ENCODE measurements at regions not wholly inside any gene's neighbourhood (a gene's known extent, or its start where the extent isn't known, plus 50 kb on each side); places are given as distances from the start of the nearest gene placed in this dataset.

GRCh38 chr5:25863811-25864210 is 1174.6 kb downstream of the CDH9 start:
- Histone ChIP-seq H3K4me1 (ENCODE audit: low read depth, poor library complexity, severe bottlenecking) (no peaks in the 10 kb centered on the region), H3K4me3 (IDR thresholded peaks at IDR 0.05; ENCODE audit: insufficient read depth, low read depth, low read length) (no peak overlapping the region), H3K27me3 (ENCODE audit: insufficient read depth, low read depth) (no peaks in the 10 kb centered on the region), H4K20me1 (ENCODE audit: insufficient read depth) (no peaks in the 10 kb centered on the region), H3K79me2 (ENCODE audit: insufficient read depth, low read depth) (no peaks in the 10 kb centered on the region), H3K9ac (no peak overlapping the region), H3K36me3 (ENCODE audit: insufficient read depth) (no peaks in the 10 kb centered on the region), H2AFZ (ENCODE audit: low read depth) (no peak overlapping the region), H3K4me2 (no peak overlapping the region), H3K27ac (no peak overlapping the region)
- TF ChIP-seq CTCF (conservative IDR thresholded peaks at IDR 0.05; ENCODE audit: low read depth, low read length) = no peak

- no peak overlapping the region for H3K4me2 ChIP-seq
- H3K27ac ChIP-seq = no peak overlapping the region
- no peaks in the 10 kb centered on the region for H3K4me1 ChIP-seq (ENCODE audit: low read depth, poor library complexity, severe bottlenecking)
- no peaks in the 10 kb centered on the region for H4K20me1 ChIP-seq (ENCODE audit: insufficient read depth)
- H3K4me3 ChIP-seq (IDR thresholded peaks at IDR 0.05; ENCODE audit: insufficient read depth, low read depth, low read length) = no peak overlapping the region
- no peak overlapping the region for H3K9ac ChIP-seq
- peak; percentile 22; the same call in 1 of the 2 replicates for TF ChIP-seq CTCF (conservative IDR thresholded peaks at IDR 0.05; ENCODE audit: low read depth, low read length)
- H2AFZ ChIP-seq (ENCODE audit: low read depth) = no peak overlapping the region
- no peaks in the 10 kb centered on the region for H3K36me3 ChIP-seq (ENCODE audit: insufficient read depth)
- no peaks in the 10 kb centered on the region for H3K27me3 ChIP-seq (ENCODE audit: insufficient read depth, low read depth)
- H3K79me2 ChIP-seq (ENCODE audit: insufficient read depth, low read depth) = no peaks in the 10 kb centered on the region
Observed at GRCh38 chr5:25862276-25862675, 1176.1 kb downstream of the CDH9 start.

GRCh38 chr5:25858019-25858418 is 1180.4 kb downstream of the CDH9 start:
- no peaks in the 10 kb centered on the region for H3K36me3 ChIP-seq (ENCODE audit: insufficient read depth)
- H3K4me2 ChIP-seq = no peak overlapping the region
- H2AFZ ChIP-seq (ENCODE audit: low read depth) = no peak overlapping the region
- no peak overlapping the region for H3K4me3 ChIP-seq (IDR thresholded peaks at IDR 0.05; ENCODE audit: insufficient read depth, low read depth, low read length)
- no peaks in the 10 kb centered on the region for H4K20me1 ChIP-seq (ENCODE audit: insufficient read depth)
- no peaks in the 10 kb centered on the region for H3K4me1 ChIP-seq (ENCODE audit: low read depth, poor library complexity, severe bottlenecking)
- no peaks in the 10 kb centered on the region for H3K79me2 ChIP-seq (ENCODE audit: insufficient read depth, low read depth)
- no peak overlapping the region for H3K9ac ChIP-seq
- peak; percentile 26; the same call in 1 of the 2 replicates for TF ChIP-seq CTCF (conservative IDR thresholded peaks at IDR 0.05; ENCODE audit: low read depth, low read length)
- no peaks in the 10 kb centered on the region for H3K27me3 ChIP-seq (ENCODE audit: insufficient read depth, low read depth)
- no peak overlapping the region for H3K27ac ChIP-seq

- no peaks in the 10 kb centered on the region for H3K4me1 ChIP-seq (ENCODE audit: low read depth, poor library complexity, severe bottlenecking)
- H3K27me3 ChIP-seq (ENCODE audit: insufficient read depth, low read depth) = no peaks in the 10 kb centered on the region
- no peak overlapping the region for H3K9ac ChIP-seq
- TF ChIP-seq CTCF (conservative IDR thresholded peaks at IDR 0.05; ENCODE audit: low read depth, low read length) = no peak
- H4K20me1 ChIP-seq (ENCODE audit: insufficient read depth) = no peaks in the 10 kb centered on the region
- no peak overlapping the region for H3K4me3 ChIP-seq (IDR thresholded peaks at IDR 0.05; ENCODE audit: insufficient read depth, low read depth, low read length)
- H3K79me2 ChIP-seq (ENCODE audit: insufficient read depth, low read depth) = no peaks in the 10 kb centered on the region
- no peak overlapping the region for H3K27ac ChIP-seq
- H3K4me2 ChIP-seq = no peak overlapping the region
- no peak overlapping the region for H2AFZ ChIP-seq (ENCODE audit: low read depth)
- no peaks in the 10 kb centered on the region for H3K36me3 ChIP-seq (ENCODE audit: insufficient read depth)
Observed at GRCh38 chr5:25851301-25851700, 1187.1 kb downstream of the CDH9 start.
